CD14-positive monocyte (primary cell): ENCODE measurements at regions not wholly inside any gene's neighbourhood (a gene's known extent, or its start where the extent isn't known, plus 50 kb on each side); places are given as distances from the start of the nearest gene placed in this dataset.

ENCODE experiments used
- DNase-seq, 3 donors: peaks; one replicate each; pipeline ENCODE4 v3.0.0-alpha.2; 2011 to 2022
- H2AFZ ChIP-seq: 2 replicates; pipeline ENCODE4 v1.6.0; 2012; ENCODE audit warnings: mild to moderate bottlenecking, low read depth, low read length, inconsistent platforms; ENCODE audit not compliant: insufficient read depth, poor library complexity, severe bottlenecking
- H3K27ac ChIP-seq, 2 donors: 1 replicate in 1 of 2; 2 replicates in 1 of 2; pipeline ENCODE4 v1.5.1; 2012 to 2013; ENCODE audit warnings: low read length in 2 of 2, control low read depth in 1 of 2, inconsistent platforms in 1 of 2, low read depth in 1 of 2, mild to moderate bottlenecking in 1 of 2
- H3K27me3 ChIP-seq, 2 donors: one replicate each; pipeline versions ENCODE4 v1.6.0 to v1.6.1; 2011 to 2013; ENCODE audit warnings: low read length in 2 of 2; ENCODE audit not compliant: control insufficient read depth in 2 of 2, insufficient read depth in 2 of 2
- H3K36me3 ChIP-seq, 2 donors: replicated peaks in 1 of 2; 1 replicate in 1 of 2; 2 replicates in 1 of 2; pipeline versions ENCODE4 v1.5.1 to v1.6.1; 2012 to 2013; ENCODE audit warnings: low read length in 2 of 2, control low read depth in 1 of 2, inconsistent platforms in 1 of 2, mild to moderate bottlenecking in 1 of 2; ENCODE audit not compliant: insufficient read depth in 2 of 2, control insufficient read depth in 1 of 2
- H3K4me1 ChIP-seq, 2 donors: 1 replicate in 1 of 2; 2 replicates in 1 of 2; pipeline versions ENCODE4 v1.5.1 to v1.6.1; 2012 to 2013; ENCODE audit warnings: low read length in 2 of 2, control low read depth in 1 of 2, inconsistent platforms in 1 of 2, mild to moderate bottlenecking in 1 of 2, moderate library complexity in 1 of 2; ENCODE audit not compliant: insufficient read depth in 2 of 2, control insufficient read depth in 1 of 2
- H3K4me2 ChIP-seq: replicated peaks from 2 replicates; pipeline ENCODE3; 2012; ENCODE audit warnings: low read length, moderate library complexity, mild to moderate bottlenecking; ENCODE audit not compliant: poor library complexity, severe bottlenecking; ENCODE audit errors: extremely low read depth
- H3K4me3 ChIP-seq, 3 experiments: fragments of 200-600 bp in 1 of 3; sonication (generic) in 1 of 3; replicated peaks in 1 of 3; 1 replicate in 2 of 3; 2 replicates in 1 of 3; pipeline ENCODE4 v1.5.1; 2011 to 2013; ENCODE audit warnings: low read length in 3 of 3, mild to moderate bottlenecking in 3 of 3, control low read depth in 2 of 3, low read depth in 2 of 3, inconsistent platforms in 1 of 3, moderate library complexity in 1 of 3
- H3K79me2 ChIP-seq: 2 replicates; pipeline ENCODE4 v1.6.0; 2012; ENCODE audit warnings: mild to moderate bottlenecking, control low read depth, inconsistent platforms, low read length, moderate library complexity; ENCODE audit not compliant: insufficient read depth
- H3K9ac ChIP-seq: 2 replicates; pipeline ENCODE4 v1.6.0; 2017; ENCODE audit warnings: low read length, mild to moderate bottlenecking; ENCODE audit not compliant: insufficient read depth, poor library complexity, severe bottlenecking
- H3K9me3 ChIP-seq, 2 donors: replicated peaks in 1 of 2; 1 replicate in 1 of 2; 2 replicates in 1 of 2; pipeline versions ENCODE4 v1.5.1 to v1.6.1; 2012 to 2013; ENCODE audit warnings: low read length in 2 of 2, control low read depth in 1 of 2; ENCODE audit not compliant: control insufficient read depth in 1 of 2, insufficient read depth in 1 of 2
- H4K20me1 ChIP-seq: 2 replicates; pipeline ENCODE4 v1.6.0; 2012; ENCODE audit warnings: mild to moderate bottlenecking, low read length, control low read depth, moderate library complexity; ENCODE audit not compliant: insufficient read depth
- H3K27ac Mint-ChIP-seq, 7 donors: one replicate each; pipeline ENCODE4 v1.8.0; 2020; ENCODE audit warnings: mild to moderate bottlenecking in 7 of 7, mixed read lengths in 7 of 7, moderate library complexity in 6 of 7, inconsistent platforms in 2 of 7
- H3K27me3 Mint-ChIP-seq, 3 donors: one replicate each; pipeline ENCODE4 v1.8.0; 2021 to 2022; ENCODE audit warnings: low read depth in 3 of 3, mild to moderate bottlenecking in 3 of 3, mixed read lengths in 3 of 3, moderate library complexity in 3 of 3, inconsistent platforms in 1 of 3
- H3K36me3 Mint-ChIP-seq, 2 donors: one replicate each; pipeline ENCODE4 v1.8.0; 2020; ENCODE audit warnings: mixed read lengths in 2 of 2, inconsistent platforms in 1 of 2, mild to moderate bottlenecking in 1 of 2
- H3K4me1 Mint-ChIP-seq: one replicate; pipeline ENCODE4 v1.8.0; 2020; ENCODE audit warnings: mild to moderate bottlenecking, mixed read lengths
- H3K4me3 Mint-ChIP-seq, 2 donors: one replicate each; pipeline ENCODE4 v1.8.0; 2020; ENCODE audit warnings: mild to moderate bottlenecking in 2 of 2, mixed read lengths in 2 of 2, moderate library complexity in 1 of 2
- H3K9me3 Mint-ChIP-seq, 7 donors: one replicate each; pipeline ENCODE4 v1.8.0; 2020 to 2022; ENCODE audit warnings: mixed read lengths in 7 of 7, mild to moderate bottlenecking in 6 of 7, moderate library complexity in 6 of 7, inconsistent platforms in 2 of 7
- CTCF ChIP-seq: fragments of 200-600 bp; IDR thresholded peaks from one replicate; pipeline ENCODE4 v1.8.0; 2022; ENCODE audit warnings: antibody characterized with exemption, mild to moderate bottlenecking
- WGBS: methylation state at CpG from one replicate; pipeline ENCODE4 v1.1.5; 2013; ENCODE audit warnings: missing lambda C conversion rate; ENCODE audit not compliant: insufficient coverage; 5-methylcytosine and 5-hydroxymethylcytosine counted together
- intact Hi-C, 2 donors: fragments of 100-400 bp; cut with micrococcal nuclease; formaldehyde crosslinking; loops; one replicate each; pipeline versions ENCODE4 v1.15.0 to v1.15.1; 2023

GRCh38 chr2:153558247-153558646 is 79.7 kb upstream of the RPRM start:
- intact Hi-C loops, result no loop called here
- peaks cover 0 to 3% (median under 1%) of the 10 kb centered on the region in 7 donors for H3K9me3 Mint-ChIP-seq
- H3K4me1 Mint-ChIP-seq, result no peaks in the 10 kb centered on the region
- TF ChIP-seq CTCF, result no peak
- H3K27me3 Mint-ChIP-seq, result no peaks in the 10 kb centered on the region
- no peaks in the 10 kb centered on the region for H3K36me3 ChIP-seq
- no peaks in the 10 kb centered on the region for H3K27me3 ChIP-seq
- H3K4me3 ChIP-seq, result no peak overlapping the region
- no peaks in the 10 kb centered on the region for H3K79me2 ChIP-seq
- no peaks in the 10 kb centered on the region for H3K36me3 Mint-ChIP-seq
- no peaks in the 10 kb centered on the region for H4K20me1 ChIP-seq
- H3K9ac ChIP-seq, result no peak overlapping the region
- no peak overlapping the region for H3K4me2 ChIP-seq
- WGBS, result no CpG with 5 or more reads among the region's 2 CpGs
- no peak overlapping the region for H3K27ac ChIP-seq
- no peak overlapping the region for H3K27ac Mint-ChIP-seq
- no peak for DNase-seq
- H2AFZ ChIP-seq, result no peak overlapping the region
- no peak overlapping the region for H3K4me3 Mint-ChIP-seq
- no peaks in the 10 kb centered on the region for H3K9me3 ChIP-seq
- no peaks in the 10 kb centered on the region for H3K4me1 ChIP-seq

GRCh38 chr2:153567367-153567766 is 88.8 kb upstream of the RPRM start:
- no peak for DNase-seq
- no CpG with 5 or more reads among the region's 3 CpGs for WGBS
- Histone ChIP-seq H3K4me3 (no peak overlapping the region), H3K4me2 (no peak overlapping the region), H3K9me3 (no peaks in the 10 kb centered on the region), H2AFZ (no peak overlapping the region), H3K9ac (no peak overlapping the region), H3K36me3 (no peaks in the 10 kb centered on the region), H3K27me3 (no peaks in the 10 kb centered on the region), H3K79me2 (no peaks in the 10 kb centered on the region), H3K4me1 (no peaks in the 10 kb centered on the region), H4K20me1 (no peaks in the 10 kb centered on the region), H3K27ac (no peak overlapping the region)
- Mint-ChIP-seq H3K4me3 (no peak overlapping the region), H3K4me1 (no peaks in the 10 kb centered on the region), H3K9me3 (peaks cover 0 to 2% (median 0%) of the 10 kb centered on the region in 7 donors), H3K27me3 (no peaks in the 10 kb centered on the region), H3K27ac (no peak overlapping the region), H3K36me3 (no peaks in the 10 kb centered on the region)
- intact Hi-C loops, result no loop called here
- TF ChIP-seq CTCF, result no peak
